Endothelial cell of umbilical vein (primary cell): ENCODE measurements at regions not wholly inside any gene's neighbourhood (a gene's known extent, or its start where the extent isn't known, plus 50 kb on each side); places are given as distances from the start of the nearest gene placed in this dataset.

ENCODE experiments used
- CTCF ChIP-seq, 2 donors: IDR thresholded peaks; 1 replicate in 1 of 2; 2 replicates in 1 of 2; pipeline ENCODE4 v1.5.1; 2011; ENCODE audit warnings: low read length in 2 of 2, mild to moderate bottlenecking in 2 of 2, moderate library complexity in 2 of 2, control low read depth in 1 of 2, inconsistent platforms in 1 of 2, low read depth in 1 of 2; ENCODE audit not compliant: insufficient read depth in 1 of 2; ENCODE audit errors: extremely low read depth in 1 of 2
- EZH2 ChIP-seq: IDR thresholded peaks from 2 replicates; pipeline ENCODE4 v1.6.1; 2012; ENCODE audit warnings: borderline replicate concordance, low read depth, mild to moderate bottlenecking, moderate library complexity, low read length, inconsistent platforms; ENCODE audit not compliant: severe bottlenecking
- FOS ChIP-seq: IDR thresholded peaks from 2 replicates; pipeline ENCODE4 v1.6.1; 2011; ENCODE audit warnings: mild to moderate bottlenecking, low read length, moderate library complexity, borderline replicate concordance; ENCODE audit not compliant: insufficient read depth
- MYC ChIP-seq: IDR thresholded peaks from one replicate; pipeline ENCODE4 v1.6.1; 2011; ENCODE audit warnings: mild to moderate bottlenecking, low read depth, low read length
- POLR2A ChIP-seq: IDR thresholded peaks from 2 replicates; pipeline ENCODE4 v1.6.1; 2012; ENCODE audit warnings: low read depth, mild to moderate bottlenecking, control low read depth, low read length
- POLR2AphosphoS5 ChIP-seq: IDR thresholded peaks from 2 replicates; pipeline ENCODE4 v1.6.1; 2012; ENCODE audit warnings: low read depth, mild to moderate bottlenecking, control low read depth, low read length, moderate library complexity; ENCODE audit not compliant: insufficient read depth

GRCh38 chr2:3962719-3963118 lies 259.3 kb downstream of the DCDC2C start:
- TF ChIP-seq CTCF (IDR thresholded peaks at IDR 0.05; ENCODE audit: extremely low read depth in 1 of 2, insufficient read depth in 1 of 2, low read depth in 1 of 2, low read length in 2 of 2) (no peak), MYC (no peak), EZH2 (no peak), POLR2AphosphoS5 (no peak), FOS (no peak), POLR2A (no peak)
